ENCODE measurements at regions not wholly inside any gene's neighbourhood (a gene's known extent, or its start where the extent isn't known, plus 50 kb on each side); places are given as distances from the start of the nearest gene placed in this dataset.
A peak's percentile ranks its signal among the peaks of the same experiment; 100 is the strongest.

DNA sequence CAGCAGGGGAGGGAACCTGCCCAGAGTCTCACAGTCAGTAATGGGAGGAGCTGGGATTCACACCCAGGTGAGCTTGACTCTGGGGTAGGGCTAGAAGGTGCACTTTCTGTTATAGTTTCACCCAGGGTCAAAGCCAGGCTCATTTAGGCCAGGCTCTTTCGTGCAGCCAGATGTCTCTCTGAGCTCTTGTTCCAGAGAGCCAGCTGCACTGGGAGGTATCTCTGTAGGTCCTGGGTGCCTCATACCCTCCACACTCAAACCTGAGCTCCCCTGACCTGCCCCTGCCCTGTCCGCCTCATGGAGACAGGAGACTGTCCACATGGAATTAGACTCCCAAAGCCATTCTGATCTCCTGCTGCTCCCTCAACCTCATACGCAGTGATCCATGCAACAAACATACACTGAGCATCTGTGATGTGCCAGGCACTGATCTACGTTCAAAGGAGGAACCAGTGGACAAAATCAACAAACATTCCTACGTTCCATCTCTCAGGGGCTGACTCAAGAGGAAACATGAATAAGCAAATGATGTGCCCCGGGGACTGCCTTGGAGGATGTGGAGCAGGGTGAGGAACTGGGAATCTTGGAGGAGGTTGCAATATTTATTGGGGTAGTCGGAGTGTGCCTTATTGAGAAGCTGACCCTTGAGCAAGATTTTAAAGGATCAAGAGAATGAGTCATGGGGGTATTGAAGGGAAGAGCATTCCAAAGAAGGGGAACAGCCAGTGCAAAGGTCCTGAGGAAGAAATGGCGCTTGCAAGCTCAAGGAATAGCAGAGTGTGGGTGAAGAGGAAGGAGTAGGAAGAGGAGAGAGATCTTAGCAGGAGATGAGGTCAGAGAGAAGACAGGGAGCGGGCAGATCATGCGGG is 71.3 kb upstream of the TOX2 start:
- H3K27ac ChIP-seq: no peak overlapping the region
- TF ChIP-seq ZFX (IDR thresholded peaks at IDR 0.05): no peak
- TF ChIP-seq, protein P1, sequence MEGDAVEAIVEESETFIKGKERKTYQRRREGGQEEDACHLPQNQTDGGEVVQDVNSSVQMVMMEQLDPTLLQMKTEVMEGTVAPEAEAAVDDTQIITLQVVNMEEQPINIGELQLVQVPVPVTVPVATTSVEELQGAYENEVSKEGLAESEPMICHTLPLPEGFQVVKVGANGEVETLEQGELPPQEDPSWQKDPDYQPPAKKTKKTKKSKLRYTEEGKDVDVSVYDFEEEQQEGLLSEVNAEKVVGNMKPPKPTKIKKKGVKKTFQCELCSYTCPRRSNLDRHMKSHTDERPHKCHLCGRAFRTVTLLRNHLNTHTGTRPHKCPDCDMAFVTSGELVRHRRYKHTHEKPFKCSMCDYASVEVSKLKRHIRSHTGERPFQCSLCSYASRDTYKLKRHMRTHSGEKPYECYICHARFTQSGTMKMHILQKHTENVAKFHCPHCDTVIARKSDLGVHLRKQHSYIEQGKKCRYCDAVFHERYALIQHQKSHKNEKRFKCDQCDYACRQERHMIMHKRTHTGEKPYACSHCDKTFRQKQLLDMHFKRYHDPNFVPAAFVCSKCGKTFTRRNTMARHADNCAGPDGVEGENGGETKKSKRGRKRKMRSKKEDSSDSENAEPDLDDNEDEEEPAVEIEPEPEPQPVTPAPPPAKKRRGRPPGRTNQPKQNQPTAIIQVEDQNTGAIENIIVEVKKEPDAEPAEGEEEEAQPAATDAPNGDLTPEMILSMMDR (conservative IDR thresholded peaks at IDR 0.05): no peak

GRCh38 chr20:43842126-43843020 is 72.3 kb upstream of the TOX2 start:
- no peak overlapping the region for H3K27ac ChIP-seq

GRCh38 chr20:43840382-43841070 is 74.1 kb upstream of the TOX2 start:
- TF ChIP-seq ZFX (IDR thresholded peaks at IDR 0.05): no peak
- TF ChIP-seq, protein P1 (conservative IDR thresholded peaks at IDR 0.05): peak; percentile 63
- no peak overlapping the region for H3K27ac ChIP-seq

More at GRCh38 chr20:43842126-43843020, 72.3 kb upstream of the TOX2 start:
- TF ChIP-seq, protein P1 (conservative IDR thresholded peaks at IDR 0.05): no peak
- no peak for TF ChIP-seq ZFX (IDR thresholded peaks at IDR 0.05)

DNA sequence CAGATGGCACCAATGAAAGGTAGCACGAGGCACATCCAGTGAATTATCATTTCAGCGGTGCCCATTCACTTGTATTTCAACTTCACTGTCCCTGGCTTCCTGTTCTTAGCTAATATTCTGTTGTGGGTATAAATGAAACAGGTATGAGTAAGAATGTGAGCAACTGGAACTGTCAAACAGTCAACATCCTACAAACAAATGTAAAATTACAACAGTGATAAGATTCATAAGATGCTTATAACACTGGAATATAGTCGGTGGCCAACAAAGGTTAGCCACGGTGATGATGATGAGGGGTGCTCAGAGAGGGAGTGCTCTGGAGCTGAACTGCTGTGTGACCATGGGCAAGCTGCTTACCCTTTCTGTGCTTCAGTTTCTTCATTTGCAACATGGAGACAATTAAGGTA is 74.9 kb upstream of the TOX2 start:
- TF ChIP-seq ZFX (IDR thresholded peaks at IDR 0.05): no peak
- TF ChIP-seq, protein P1 (conservative IDR thresholded peaks at IDR 0.05): no peak

GRCh38 chr20:43838703-43839060 is 76.0 kb upstream of the TOX2 start:
- no peak overlapping the region for H3K27ac ChIP-seq

More for the DNA sequence above, 74.9 kb upstream of the TOX2 start:
- no peak overlapping the region for H3K27ac ChIP-seq

DNA sequence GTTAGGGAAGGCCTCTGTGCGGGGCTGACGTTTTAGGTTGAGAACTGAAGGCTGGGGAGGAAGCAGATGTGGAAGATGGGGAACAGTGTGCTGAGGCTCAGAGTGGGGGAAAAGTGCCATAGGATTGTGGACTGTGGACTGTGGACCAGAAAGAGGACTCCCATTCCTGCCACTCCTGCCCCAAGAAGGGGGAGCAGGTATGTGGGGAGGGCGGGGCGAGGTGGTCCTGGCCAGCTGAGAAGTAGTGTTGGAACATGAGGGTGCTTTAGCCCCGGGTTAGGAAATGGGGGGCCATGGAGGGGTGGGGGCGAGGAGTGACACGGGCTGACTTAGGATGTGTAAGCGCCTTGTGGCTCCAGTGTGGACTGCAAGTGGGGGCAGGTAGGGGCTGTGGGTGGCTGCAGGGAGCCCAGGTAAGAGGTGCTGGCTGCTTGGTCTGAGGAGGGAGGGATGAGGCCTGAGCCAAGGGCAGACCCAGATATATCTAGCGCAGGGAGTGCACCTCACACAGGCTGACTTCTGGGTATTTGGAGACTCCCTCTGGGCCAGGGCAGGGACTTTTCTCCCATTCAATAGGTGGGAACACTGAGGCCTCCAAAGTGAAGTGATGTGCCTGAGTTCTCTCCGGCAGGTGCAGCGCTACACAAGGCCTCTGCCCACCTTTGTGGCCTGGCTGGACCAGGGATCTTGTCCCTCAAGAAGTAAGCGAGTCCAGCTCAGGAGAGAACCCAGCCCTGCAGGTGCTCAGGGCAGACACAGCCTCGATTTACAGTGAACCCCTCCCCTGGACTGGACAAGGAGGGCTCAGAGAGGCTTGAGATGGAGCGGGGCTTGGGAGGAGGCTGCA is 76.6 kb upstream of the TOX2 start:
- H3K27ac ChIP-seq: no peak overlapping the region
- TF ChIP-seq, protein P1 (conservative IDR thresholded peaks at IDR 0.05): no peak
- no peak for TF ChIP-seq ZFX (IDR thresholded peaks at IDR 0.05)

More at GRCh38 chr20:43838703-43839060, 76.0 kb upstream of the TOX2 start:
- TF ChIP-seq, protein P1 (conservative IDR thresholded peaks at IDR 0.05): no peak
- no peak for TF ChIP-seq ZFX (IDR thresholded peaks at IDR 0.05)

All from C4-2B (cell line).